SK-N-SH (cell line): ENCODE measurements at regions not wholly inside any gene's neighbourhood (a gene's known extent, or its start where the extent isn't known, plus 50 kb on each side); places are given as distances from the start of the nearest gene placed in this dataset.

ENCODE experiments used
- CTCF ChIA-PET: fragments of 300-600, 350-600 bp; formaldehyde crosslinking; extraction: SDS; loops from one replicate; lab custom pipeline; 2021; lab: Yijun Ruan, JAX
- POLR2A ChIA-PET: fragments of 350-600 bp; sonication (Branson Sonifier 250); formaldehyde crosslinking; extraction: SDS; loops from one replicate; lab custom pipeline; 2020; ENCODE audit warnings: antibody characterized with exemption, inconsistent platforms; lab: Yijun Ruan, JAX
- DNase-seq: peaks from one replicate; pipeline ENCODE4 v3.0.0; 2012
- H2AFZ ChIP-seq: fragments of 200-600 bp; sonication (generic); 2 replicates; pipeline ENCODE4 v1.8.1; 2016; ENCODE audit warnings: antibody characterized with exemption, mild to moderate bottlenecking, low read depth
- H3F3A ChIP-seq: fragments of 200-600 bp; sonication (generic); replicated peaks from 2 replicates; pipeline ENCODE3; 2016; ENCODE audit warnings: antibody characterized with exemption, mild to moderate bottlenecking; ENCODE audit not compliant: insufficient read depth
- H3K27ac ChIP-seq, 2 experiments: fragments of 200-500 bp in 1 of 2; fragments of 200-600 bp in 1 of 2; sonication (Bioruptor generic) in 1 of 2; sonication (generic), shearing (Covaris generic) in 1 of 2; 2 replicates each; pipeline versions ENCODE4 v1.5.1 to v1.6.1; 2014 to 2016; ENCODE audit warnings: low read depth in 2 of 2, inconsistent platforms in 1 of 2, low read length in 1 of 2, mild to moderate bottlenecking in 1 of 2, mixed read lengths in 1 of 2
- H3K27me3 ChIP-seq: fragments of 200-600 bp; sonication (generic), shearing (Covaris generic); 2 replicates; pipeline ENCODE4 v1.6.1; 2016; ENCODE audit warnings: mixed run types; ENCODE audit not compliant: insufficient read depth
- H3K36me3 ChIP-seq, 2 experiments: fragments of 200-500 bp in 1 of 2; fragments of 200-600 bp in 1 of 2; sonication (Bioruptor generic) in 1 of 2; sonication (generic) in 1 of 2; replicated peaks in 1 of 2; 2 replicates each; pipeline versions ENCODE3 to v1.5.1; 2014 to 2016; ENCODE audit warnings: low read length in 1 of 2, mild to moderate bottlenecking in 1 of 2; ENCODE audit not compliant: insufficient read depth in 2 of 2, control insufficient read depth in 1 of 2
- H3K4me1 ChIP-seq, 2 experiments: fragments of 200-500 bp in 1 of 2; fragments of 200-600 bp in 1 of 2; sonication (Bioruptor generic) in 1 of 2; sonication (generic), shearing (Covaris generic) in 1 of 2; 2 replicates each; pipeline versions ENCODE4 v1.5.1 to v1.6.1; 2014 to 2016; ENCODE audit warnings: low read depth in 1 of 2, low read length in 1 of 2, mixed run types in 1 of 2; ENCODE audit not compliant: insufficient read depth in 2 of 2, control insufficient read depth in 1 of 2
- H3K4me2 ChIP-seq: fragments of 200-600 bp; sonication (generic), shearing (Covaris generic); 2 replicates; pipeline ENCODE4 v1.6.1; 2017; ENCODE audit warnings: mixed run types
- H3K4me3 ChIP-seq, 2 experiments: fragments of 200-500 bp in 1 of 2; fragments of 200-600 bp in 1 of 2; sonication (Bioruptor generic) in 1 of 2; sonication (generic), shearing (Covaris generic) in 1 of 2; 2 replicates each; pipeline versions ENCODE4 v1.5.1 to v1.8.1; 2014 to 2016; ENCODE audit warnings: low read depth in 2 of 2, inconsistent platforms in 1 of 2, low read length in 1 of 2, mild to moderate bottlenecking in 1 of 2, mixed read lengths in 1 of 2, moderate library complexity in 1 of 2
- H3K79me2 ChIP-seq: fragments of 200-600 bp; sonication (generic); 2 replicates; pipeline ENCODE4 v1.8.1; 2017; ENCODE audit warnings: mild to moderate bottlenecking; ENCODE audit not compliant: insufficient read depth
- H3K9ac ChIP-seq: fragments of 200-600 bp; sonication (generic); 2 replicates; pipeline ENCODE4 v1.6.1; 2017; ENCODE audit warnings: mixed run types
- H3K9me2 ChIP-seq: fragments of 200-600 bp; sonication (generic); 2 replicates; pipeline ENCODE4 v1.6.1; 2017; ENCODE audit warnings: mixed run types
- H3K9me3 ChIP-seq: fragments of 200-600 bp; sonication (generic); 2 replicates; pipeline ENCODE4 v1.6.1; 2017; ENCODE audit warnings: mixed run types, mild to moderate bottlenecking, moderate library complexity
- H4K20me1 ChIP-seq: fragments of 200-600 bp; sonication (generic); 2 replicates; pipeline ENCODE4 v1.6.1; 2017; ENCODE audit warnings: mild to moderate bottlenecking, mixed run types; ENCODE audit not compliant: insufficient read depth
- EP300 ChIP-seq, 2 experiments: IDR thresholded peaks; 2 replicates each; pipeline versions ENCODE4 v1.4.0 to v1.6.1; 2012; ENCODE audit warnings: borderline replicate concordance in 1 of 2, low read depth in 1 of 2, low read length in 1 of 2
- IRF3 ChIP-seq: fragments of 150-350 bp; IDR thresholded peaks from 2 replicates; pipeline ENCODE4 v1.6.1; 2016; ENCODE audit warnings: mild to moderate bottlenecking, low read depth, low read length
- JUND ChIP-seq: IDR thresholded peaks from 2 replicates; pipeline ENCODE4 v1.4.0; 2012
- MXI1 ChIP-seq: IDR thresholded peaks from 2 replicates; pipeline ENCODE4 v1.6.1; 2012; ENCODE audit warnings: mild to moderate bottlenecking, low read depth, low read length, improper control_type of control experiment
- NRF1 ChIP-seq: IDR thresholded peaks from 2 replicates; pipeline ENCODE4 v1.6.1; 2012; ENCODE audit warnings: low read depth, mild to moderate bottlenecking, low read length
- POLR2AphosphoS5 ChIP-seq: IDR thresholded peaks from 2 replicates; pipeline ENCODE4 v1.6.1; 2012; ENCODE audit warnings: low read depth, low read length
- RAD21 ChIP-seq: IDR thresholded peaks from 2 replicates; pipeline ENCODE4 v1.6.1; 2012; ENCODE audit warnings: mild to moderate bottlenecking, low read length
- RCOR1 ChIP-seq: fragments of 150-350 bp; IDR thresholded peaks from 2 replicates; pipeline ENCODE4 v1.6.1; 2017; ENCODE audit warnings: antibody characterized with exemption, low read length
- REST ChIP-seq: IDR thresholded peaks from 2 replicates; pipeline ENCODE4 v1.6.1; 2012; ENCODE audit warnings: mild to moderate bottlenecking, low read depth, low read length, moderate library complexity
- RXRA ChIP-seq: IDR thresholded peaks from 2 replicates; pipeline ENCODE4 v1.4.0; 2012; ENCODE audit warnings: low read depth, mild to moderate bottlenecking, borderline replicate concordance
- SMC3 ChIP-seq: IDR thresholded peaks from 2 replicates; pipeline ENCODE4 v1.6.1; 2012; ENCODE audit warnings: low read depth, low read length, improper control_type of control experiment
- TCF12 ChIP-seq: IDR thresholded peaks from 2 replicates; pipeline ENCODE4 v1.4.0; 2012
- TEAD4 ChIP-seq: IDR thresholded peaks from 2 replicates; pipeline ENCODE4 v1.4.0; 2012; ENCODE audit warnings: mild to moderate bottlenecking, borderline replicate concordance; ENCODE audit not compliant: insufficient read depth
- USF1 ChIP-seq: IDR thresholded peaks from 2 replicates; pipeline ENCODE4 v1.4.0; 2012; ENCODE audit warnings: low read depth, borderline replicate concordance
- YY1 ChIP-seq: IDR thresholded peaks from 2 replicates; pipeline ENCODE4 v1.4.0; 2012; ENCODE audit warnings: low read depth, mild to moderate bottlenecking
- WGBS: methylation state at CpG from one replicate; pipeline ENCODE4 v1.1.6; 2017; ENCODE audit warnings: low lambda C conversion rate; 5-methylcytosine and 5-hydroxymethylcytosine counted together

GRCh38 chr7:156305351-156305750, 335.2 kb upstream of the RNF32 start:
- Histone ChIP-seq H3K79me2 (no peaks in the 10 kb centered on the region), H3K27me3 (peaks cover 51% of the 10 kb centered on the region), H3F3A (no peaks in the 10 kb centered on the region), H3K4me1 (no peaks in the 10 kb centered on the region), H3K36me3 (no peaks in the 10 kb centered on the region), H2AFZ (no peak overlapping the region), H3K9me3 (no peaks in the 10 kb centered on the region), H3K4me3 (no peak overlapping the region), H3K9ac (no peak overlapping the region), H3K27ac (no peak overlapping the region), H3K9me2 (no peaks in the 10 kb centered on the region), H3K4me2 (no peak overlapping the region), H4K20me1 (no peaks in the 10 kb centered on the region)
- WGBS = 20% methylated on average over 10 of the region's 10 CpGs
- CTCF ChIA-PET = interaction anchor here (0.6 kb wide), 1 partner anchor 519 kb away, joined by 3 read pairs; no protein-coding TSS in a partner anchor
- POLR2A ChIA-PET = no interaction called here
- TF ChIP-seq IRF3 = no peak
- TF ChIP-seq TEAD4 = no peak
- TF ChIP-seq YY1 = no peak
- no peak for TF ChIP-seq RAD21
- TF ChIP-seq NRF1 = no peak
- TF ChIP-seq USF1 = no peak
- no peak for TF ChIP-seq RXRA
- TF ChIP-seq TCF12 = no peak
- no peak for TF ChIP-seq MXI1
- TF ChIP-seq JUND = no peak
- TF ChIP-seq EP300 (IDR thresholded peaks at IDR 0.05; ENCODE audit: borderline replicate concordance in 1 of 2, low read depth in 1 of 2, low read length in 1 of 2) = no peak
- TF ChIP-seq POLR2AphosphoS5 = no peak
- TF ChIP-seq REST = no peak
- no peak for TF ChIP-seq SMC3
- TF ChIP-seq RCOR1 = no peak
- no peak for DNase-seq
